Stimulated activated CD8-positive, alpha-beta memory T cell treated with anti-CD3 and anti-CD28 coated beads, Interleukin-15, amount 100 ng/mL, for 24 hours (primary cell): ENCODE measurements at regions not wholly inside any gene's neighbourhood (a gene's known extent, or its start where the extent isn't known, plus 50 kb on each side); places are given as distances from the start of the nearest gene placed in this dataset.

ENCODE experiments used
- DNase-seq: peaks from one replicate; pipeline ENCODE4 v3.0.0-alpha.2; 2020; ENCODE audit warnings: low read depth

DNA sequence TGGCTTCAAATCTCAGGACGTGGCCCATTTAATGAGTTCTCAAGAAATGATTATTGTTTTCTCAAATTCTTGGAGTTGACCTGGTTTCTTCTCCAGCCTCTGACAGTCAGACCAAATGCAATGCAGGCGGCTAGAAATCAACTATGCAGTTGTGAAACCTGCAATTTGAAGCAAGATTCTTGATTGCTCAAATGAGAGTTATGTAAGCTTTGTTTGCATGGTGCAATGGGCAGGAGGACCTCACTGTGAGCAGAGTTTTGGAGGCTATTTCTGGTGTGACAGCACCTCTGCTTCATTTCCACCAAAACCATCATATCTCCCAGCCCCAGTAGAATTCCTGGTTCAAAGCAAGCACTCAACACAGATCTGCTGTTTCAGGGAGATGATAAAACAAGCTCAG lies 500.0 kb upstream of the KLF4 start:
- no peak for DNase-seq

DNA sequence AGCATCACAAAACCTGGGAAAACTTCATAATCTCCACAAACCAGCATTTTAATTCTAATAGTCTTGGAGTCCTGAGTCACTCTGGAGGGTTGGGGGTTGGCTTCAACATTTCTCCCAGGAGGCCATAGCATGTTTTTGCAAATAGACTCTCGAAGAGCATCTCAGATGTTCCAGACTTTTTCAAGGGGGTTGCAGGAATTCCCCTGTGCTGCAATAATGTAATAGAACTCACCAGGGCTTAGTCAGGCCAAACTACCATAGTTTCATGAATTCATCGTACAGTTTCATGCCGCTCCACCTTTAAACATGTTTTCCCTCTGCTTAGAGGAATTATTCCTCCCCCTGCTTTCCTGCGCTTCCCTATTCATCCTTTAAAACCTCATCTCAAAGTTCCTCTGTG lies 499.5 kb upstream of the KLF4 start:
- no peak for DNase-seq

- DNase-seq, result no peak
Measured at GRCh38 chr9:107984956-107985355, 495.4 kb upstream of the KLF4 start.

- no peak for DNase-seq
Measured at GRCh38 chr9:107983762-107984161, 494.2 kb upstream of the KLF4 start.

- no peak for DNase-seq
Measured at GRCh38 chr9:107983181-107983603, 493.6 kb upstream of the KLF4 start.

DNA sequence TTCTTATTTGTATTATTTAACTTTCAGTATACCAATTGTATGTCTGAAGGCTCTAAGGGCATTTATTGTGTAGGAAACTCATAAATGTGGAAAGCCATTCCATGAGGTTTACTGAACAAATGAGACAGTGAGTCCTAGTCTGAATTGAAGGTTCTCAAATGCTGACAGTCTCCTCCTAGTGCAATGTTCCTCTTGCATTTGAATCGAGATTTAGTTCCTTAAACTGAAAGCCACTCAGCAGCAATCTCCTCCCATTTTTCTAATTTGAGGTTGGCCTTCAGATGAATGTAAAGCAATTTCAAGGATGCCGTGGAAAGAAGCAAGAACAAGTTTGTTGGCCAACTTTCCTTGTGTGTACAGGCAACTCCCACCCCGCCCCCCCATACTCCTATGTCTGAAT lies 493.2 kb upstream of the KLF4 start:
- DNase-seq, result no peak

DNA sequence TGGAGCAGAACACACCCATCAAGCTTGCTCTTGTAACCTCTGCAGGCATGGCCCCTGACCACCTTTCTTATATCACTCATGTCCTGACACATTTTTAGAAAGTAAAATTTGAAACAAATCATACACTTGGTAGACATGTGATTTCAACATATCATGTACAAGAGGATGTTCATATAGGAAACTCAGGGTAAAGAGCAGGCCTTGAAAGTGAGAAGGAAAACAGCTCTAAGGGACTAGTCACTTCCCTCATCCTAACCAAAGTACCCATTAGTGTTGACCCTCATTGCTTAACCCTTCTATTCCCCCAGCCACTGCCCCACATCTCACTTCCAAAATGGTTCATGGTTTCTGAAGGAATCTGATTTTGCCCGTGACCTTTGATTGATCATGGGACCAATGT lies 492.4 kb upstream of the KLF4 start:
- DNase-seq, result no peak

GRCh38 chr9:107980984-107981383 lies 491.4 kb upstream of the KLF4 start:
- DNase-seq, result no peak

- DNase-seq, result no peak
Measured at GRCh38 chr9:107976767-107977166, 487.2 kb upstream of the KLF4 start.

GRCh38 chr9:107975426-107976010 lies 485.9 kb upstream of the KLF4 start:
- DNase-seq, result no peak

GRCh38 chr9:107973451-107973850 lies 483.9 kb upstream of the KLF4 start:
- no peak for DNase-seq

GRCh38 chr9:107972346-107972745 lies 482.8 kb upstream of the KLF4 start:
- DNase-seq, result no peak

DNA sequence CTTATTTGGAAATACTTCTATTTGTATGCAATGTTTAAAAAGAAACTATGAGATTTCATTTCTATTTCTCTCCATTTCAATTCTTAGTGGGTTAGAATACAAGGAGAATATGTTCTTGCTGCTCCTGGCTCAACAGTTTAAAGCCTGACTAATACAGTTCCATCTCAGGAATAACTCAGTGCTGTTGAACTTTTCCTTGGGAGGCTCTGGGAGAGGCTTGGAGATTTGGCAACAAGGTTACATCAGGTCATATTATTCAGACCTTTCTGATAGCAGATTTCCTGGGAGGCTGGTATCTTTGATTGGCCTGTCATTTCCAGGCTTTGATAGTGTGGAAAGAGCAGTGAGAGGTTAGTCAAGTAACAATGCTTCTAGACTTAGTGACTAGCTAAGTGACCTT lies 481.7 kb upstream of the KLF4 start:
- no peak for DNase-seq

- DNase-seq, result no peak
Measured at GRCh38 chr9:107970726-107971125, 481.2 kb upstream of the KLF4 start.

DNA sequence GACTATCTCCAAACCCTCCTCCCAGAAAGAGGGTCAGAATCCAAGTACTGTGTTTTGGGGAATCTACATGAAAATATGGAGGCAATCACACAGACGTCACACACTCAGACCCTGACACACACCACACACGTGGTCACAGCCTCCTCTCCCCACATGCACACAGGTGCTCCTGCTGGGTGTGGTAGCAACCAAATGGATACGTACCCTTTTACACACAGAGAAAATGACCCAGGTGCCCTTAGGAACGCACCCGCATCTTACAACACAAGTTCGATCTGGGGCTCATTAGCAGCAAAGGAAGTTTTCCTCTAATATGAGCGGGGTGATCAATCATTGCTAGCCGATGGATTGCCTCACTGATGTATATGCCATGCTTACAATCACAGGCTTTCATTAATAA lies 480.2 kb upstream of the KLF4 start:
- no peak for DNase-seq

- DNase-seq, result no peak
Measured at GRCh38 chr9:107969141-107969540, 479.6 kb upstream of the KLF4 start.

DNA sequence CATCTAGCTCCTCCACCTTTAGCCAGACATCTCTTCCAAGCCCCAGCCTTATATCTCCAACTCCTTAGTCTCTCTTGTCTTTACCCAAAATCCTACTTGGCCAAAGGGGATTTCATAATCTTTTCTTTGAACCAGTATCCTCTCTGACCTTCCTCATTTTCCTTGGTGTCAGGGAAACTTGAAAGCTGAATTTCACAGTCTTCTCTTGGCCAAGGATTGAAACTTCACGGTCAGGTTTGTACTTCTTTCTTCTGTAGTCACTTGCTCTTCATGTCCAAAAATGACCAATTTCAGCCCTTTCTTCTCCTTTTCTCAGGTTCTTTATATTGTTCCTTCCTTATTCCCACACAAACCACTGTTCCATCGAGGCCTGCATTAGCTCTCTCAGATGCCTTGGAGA lies 473.7 kb upstream of the KLF4 start:
- DNase-seq, result no peak

GRCh38 chr9:107960916-107961315 lies 471.3 kb upstream of the KLF4 start:
- DNase-seq, result no peak

DNA sequence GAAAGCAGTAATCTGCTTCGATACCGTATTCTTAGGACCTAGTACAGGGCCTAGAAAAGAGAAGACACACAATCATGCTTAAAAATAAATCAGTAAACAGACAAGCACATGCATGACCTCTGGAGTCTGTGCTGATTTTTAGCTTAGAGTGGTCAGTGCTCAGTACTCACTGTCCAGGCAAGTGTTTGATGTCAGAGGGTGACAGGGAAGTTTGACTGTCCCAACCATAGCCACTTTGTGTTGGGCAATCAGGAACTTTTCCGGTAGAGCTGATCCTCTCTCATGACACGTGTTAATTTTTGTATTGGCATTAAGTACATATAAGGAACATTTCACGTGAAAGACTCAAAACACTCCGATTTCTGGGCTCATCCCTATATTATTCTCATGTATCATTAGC lies 464.7 kb upstream of the KLF4 start:
- no peak for DNase-seq

DNA sequence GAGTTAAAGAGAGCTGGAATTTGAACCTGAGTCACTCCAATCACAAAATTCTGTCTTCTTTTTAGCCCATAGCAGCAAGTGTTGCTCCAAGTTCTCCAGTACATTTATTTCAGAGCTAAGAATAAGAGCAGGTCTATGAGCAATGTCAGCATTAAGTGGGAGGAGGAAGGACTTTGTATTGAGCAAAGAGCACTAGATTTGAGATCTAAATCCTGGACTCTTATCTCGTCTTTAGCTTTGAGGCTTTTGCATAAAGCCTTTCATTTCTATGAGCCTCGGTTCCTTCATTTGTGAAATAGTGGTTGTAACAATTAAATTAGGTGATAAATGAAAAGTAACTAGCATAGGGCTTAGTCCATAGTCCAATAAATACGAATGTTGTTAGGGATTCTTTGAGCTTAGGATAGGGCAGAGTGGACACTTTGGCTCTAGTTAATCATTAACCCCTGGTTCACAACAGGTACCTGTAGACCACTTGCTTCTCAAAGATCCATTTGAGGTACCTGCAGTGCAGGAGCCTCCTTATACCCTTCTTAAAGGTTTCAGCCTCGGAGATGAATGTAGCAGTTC lies 464.1 kb upstream of the KLF4 start:
- DNase-seq, result no peak

DNA sequence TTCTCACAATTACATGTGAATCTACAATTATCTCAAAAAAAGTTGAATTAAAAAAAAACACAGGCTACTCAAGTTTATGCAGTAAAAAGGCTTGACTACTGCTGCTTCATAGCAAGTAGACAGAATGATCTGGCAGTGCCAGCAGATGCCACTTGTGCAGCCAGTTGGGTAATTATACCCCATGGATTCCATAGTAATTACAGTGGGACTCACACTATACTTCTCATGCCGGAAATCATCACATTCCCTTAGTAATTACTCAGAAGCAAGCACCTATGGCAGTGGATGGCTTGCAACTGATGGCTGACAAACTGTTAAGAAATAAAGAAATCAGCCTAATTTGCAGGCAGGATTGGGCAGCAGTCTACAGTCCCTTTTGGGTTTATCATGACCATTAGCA lies 463.2 kb upstream of the KLF4 start:
- DNase-seq, result no peak

DNA sequence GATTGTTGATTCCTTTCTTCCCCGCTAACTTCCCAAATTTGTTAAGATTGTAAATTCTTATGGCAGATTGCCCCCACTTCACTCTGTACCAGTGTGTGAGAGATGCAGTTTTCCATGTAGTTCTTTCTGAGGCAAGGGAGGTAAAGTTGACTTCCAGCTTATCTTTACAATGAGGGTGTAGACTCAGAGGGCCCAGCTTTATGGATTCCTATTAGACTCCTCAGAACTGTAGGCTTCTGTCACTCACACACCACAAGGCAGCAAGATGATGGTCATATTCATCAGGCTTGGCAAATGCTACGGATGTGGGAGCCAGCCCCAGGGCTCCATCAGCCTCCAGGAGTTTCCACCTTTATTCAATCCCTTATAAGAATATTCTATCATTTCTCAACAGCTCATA lies 461.9 kb upstream of the KLF4 start:
- DNase-seq, result no peak

DNA sequence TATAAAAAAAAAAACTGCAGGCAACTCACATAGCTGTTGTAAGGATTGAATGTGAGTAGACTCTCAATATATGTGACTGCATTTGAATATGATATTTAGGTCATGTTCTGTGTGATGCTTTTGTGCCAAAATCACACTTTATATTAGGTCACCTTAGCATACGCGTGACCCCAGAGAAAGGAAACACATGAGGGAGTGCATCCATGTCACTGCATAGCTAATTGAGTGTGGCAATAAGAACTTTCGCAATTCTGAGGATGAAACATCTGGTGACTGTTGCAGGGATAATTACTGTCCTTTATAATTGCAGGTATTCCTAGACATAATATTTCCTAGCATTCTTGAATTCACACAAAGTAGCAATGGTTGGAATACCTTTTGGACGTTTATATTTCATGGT lies 459.5 kb upstream of the KLF4 start:
- no peak for DNase-seq

GRCh38 chr9:107948601-107949000 lies 459.0 kb upstream of the KLF4 start:
- no peak for DNase-seq

DNA sequence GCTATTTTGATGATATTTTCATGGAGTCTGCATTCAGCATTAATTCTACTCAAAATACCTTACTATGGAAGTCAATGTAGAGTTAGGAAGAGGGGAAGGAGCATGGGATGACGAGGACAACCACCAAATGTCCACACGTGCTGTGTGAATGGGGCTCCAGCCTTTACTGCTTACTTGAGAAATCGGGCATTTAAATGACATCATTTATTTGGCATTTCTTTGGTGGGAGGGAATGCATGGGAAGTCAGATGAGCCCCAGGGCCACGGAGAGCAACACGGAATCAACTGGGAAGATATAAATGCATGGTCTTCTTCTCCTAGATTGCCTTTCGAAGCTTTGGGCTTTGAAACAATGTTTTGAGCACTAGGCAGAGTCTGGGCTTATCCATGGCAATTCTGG lies 458.5 kb upstream of the KLF4 start:
- DNase-seq, result no peak
